ENCODE measurements at regions not wholly inside any gene's neighbourhood (a gene's known extent, or its start where the extent isn't known, plus 50 kb on each side); places are given as distances from the start of the nearest gene placed in this dataset.

DNA sequence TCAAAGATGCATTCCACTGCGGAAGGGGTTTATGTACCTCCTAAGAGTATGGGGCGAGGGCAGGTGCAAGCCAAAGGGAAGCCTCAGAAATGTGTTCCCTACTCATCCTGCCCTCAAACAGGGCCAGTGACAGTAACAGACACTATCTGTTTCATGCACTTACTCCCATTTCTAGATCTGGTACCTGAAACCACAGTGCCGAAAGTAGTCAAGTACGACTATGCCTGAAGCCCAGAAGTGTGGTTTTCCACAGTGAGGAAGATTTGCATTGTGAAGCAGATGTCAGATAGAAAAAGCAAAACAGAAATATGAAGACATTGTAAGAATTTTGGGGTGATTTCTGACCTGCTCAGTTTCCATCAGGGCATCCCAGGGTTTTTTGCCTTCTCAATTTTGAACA is 748.7 kb downstream of the RNF144A start:
- peaks cover 2% of the 10 kb centered on the region for H3K27me3 Mint-ChIP-seq
- no peak overlapping the region for H3K27ac Mint-ChIP-seq
- no peaks in the 10 kb centered on the region for H3K9me3 Mint-ChIP-seq
- no peaks in the 10 kb centered on the region for H3K4me1 Mint-ChIP-seq (ENCODE audit: low read depth)
- H3K36me3 Mint-ChIP-seq (ENCODE audit: low read depth) = no peaks in the 10 kb centered on the region
- no peak overlapping the region for H3K4me3 Mint-ChIP-seq
- intact Hi-C loops (cut with micrococcal nuclease) = no loop called here

DNA sequence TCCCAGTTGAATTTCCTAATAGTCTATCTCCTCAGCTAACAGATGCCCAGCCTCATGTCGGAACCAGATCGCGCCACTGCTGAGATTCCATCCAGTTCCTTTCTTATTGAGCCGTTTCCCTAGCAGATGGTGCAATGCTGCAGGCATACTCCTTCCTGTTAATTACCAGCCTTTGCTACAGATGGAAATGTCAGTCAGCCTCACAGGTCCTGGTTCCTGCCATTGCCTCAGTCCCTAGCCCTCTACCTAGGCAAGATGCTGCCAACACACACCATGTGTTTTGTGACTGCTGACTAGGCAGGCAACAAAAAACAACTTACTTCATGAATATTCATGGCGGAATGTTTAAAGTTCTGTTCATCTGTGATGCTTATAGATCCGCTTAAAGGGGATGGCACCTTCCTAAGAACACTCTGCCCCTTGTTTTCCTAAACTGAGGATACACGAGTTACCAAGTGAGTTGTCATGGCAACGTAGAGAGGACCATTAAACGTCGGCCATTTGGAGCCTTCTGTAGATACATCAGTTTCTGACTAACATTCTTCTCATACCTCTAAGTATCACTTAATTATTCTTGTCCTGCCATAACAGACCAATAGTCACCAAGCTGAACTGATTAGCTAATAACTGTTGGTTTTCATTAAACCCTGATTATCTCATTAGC is 749.5 kb downstream of the RNF144A start:
- no peaks in the 10 kb centered on the region for H3K9me3 Mint-ChIP-seq
- H3K27ac Mint-ChIP-seq = no peak overlapping the region
- H3K36me3 Mint-ChIP-seq (ENCODE audit: low read depth) = no peaks in the 10 kb centered on the region
- H3K27me3 Mint-ChIP-seq = peaks cover 2% of the 10 kb centered on the region
- peaks cover 4% of the 10 kb centered on the region for H3K4me1 Mint-ChIP-seq (ENCODE audit: low read depth)
- H3K4me3 Mint-ChIP-seq = no peak overlapping the region
- intact Hi-C loops (cut with micrococcal nuclease) = no loop called here

DNA sequence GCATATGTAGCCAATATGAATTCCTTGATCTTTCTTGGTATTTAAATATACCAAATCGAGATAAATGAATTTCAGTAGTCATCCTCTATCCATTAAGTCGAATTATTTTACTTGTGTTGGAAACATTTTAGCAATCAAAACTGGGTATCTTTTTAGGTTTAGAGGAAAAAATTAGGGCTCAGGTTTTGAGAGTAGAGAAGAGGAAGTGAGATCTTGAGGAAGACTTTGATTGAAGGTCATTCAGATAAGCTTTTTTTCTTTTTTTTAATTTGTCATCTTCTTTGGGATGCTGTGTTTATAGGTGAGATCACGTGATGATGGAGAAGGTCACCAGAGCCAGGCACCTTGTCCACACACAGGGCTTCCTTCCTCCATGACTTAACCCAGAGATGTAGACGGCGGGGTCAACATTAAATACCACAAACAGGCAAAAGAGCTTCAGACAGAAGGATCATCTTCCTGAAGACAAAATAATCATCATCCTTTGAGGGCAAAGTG is 750.1 kb downstream of the RNF144A start:
- H3K27ac Mint-ChIP-seq = no peak overlapping the region
- intact Hi-C loops (cut with micrococcal nuclease) = no loop called here
- no peak overlapping the region for H3K4me3 Mint-ChIP-seq
- peaks cover 2% of the 10 kb centered on the region for H3K27me3 Mint-ChIP-seq
- peaks cover 10% of the 10 kb centered on the region for H3K4me1 Mint-ChIP-seq (ENCODE audit: low read depth)
- H3K36me3 Mint-ChIP-seq (ENCODE audit: low read depth) = no peaks in the 10 kb centered on the region
- no peaks in the 10 kb centered on the region for H3K9me3 Mint-ChIP-seq

DNA sequence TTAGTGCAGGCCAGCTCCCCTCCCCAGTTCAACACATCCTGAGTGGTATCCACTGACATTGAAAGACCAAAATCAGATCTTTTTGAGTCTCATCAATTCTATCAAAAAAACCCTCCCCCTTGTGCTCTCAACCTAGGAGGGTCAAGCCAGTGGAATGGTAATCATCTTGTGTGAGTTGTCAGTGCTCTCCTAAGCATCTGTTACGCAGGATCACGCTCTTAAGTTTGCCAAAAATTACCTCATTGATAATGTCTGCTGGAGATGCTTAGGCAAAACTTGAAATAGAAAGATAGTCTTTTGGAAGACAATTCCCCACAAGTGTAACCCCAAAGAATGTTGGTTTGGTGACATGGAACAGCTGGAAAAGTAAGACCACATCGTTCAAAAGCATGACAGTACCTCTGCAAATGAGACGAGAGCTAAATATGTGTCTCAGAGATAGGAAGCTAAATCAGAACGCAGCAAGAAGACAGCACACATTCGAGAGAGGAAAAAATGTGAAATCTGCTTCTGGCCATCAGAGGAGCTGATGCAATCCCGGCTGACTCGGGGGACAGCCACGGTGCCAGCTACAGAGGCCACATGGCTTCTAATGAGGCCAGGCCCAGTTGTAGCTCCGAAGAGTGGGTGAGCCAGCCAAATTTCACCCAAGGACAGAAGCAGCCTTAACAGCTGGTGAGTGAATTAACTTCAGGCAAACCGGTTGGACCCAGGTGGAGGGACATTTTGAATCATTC is 753.9 kb downstream of the RNF144A start:
- no peak overlapping the region for H3K4me3 Mint-ChIP-seq
- intact Hi-C loops (cut with micrococcal nuclease) = loop anchor here (5.0 kb wide), 2 partner anchors 574 to 1016 kb away; no protein-coding TSS in a partner anchor
- H3K4me1 Mint-ChIP-seq (ENCODE audit: low read depth) = peaks cover 11% of the 10 kb centered on the region
- H3K36me3 Mint-ChIP-seq (ENCODE audit: low read depth) = no peaks in the 10 kb centered on the region
- H3K9me3 Mint-ChIP-seq = no peaks in the 10 kb centered on the region
- peaks cover 2% of the 10 kb centered on the region for H3K27me3 Mint-ChIP-seq
- no peak overlapping the region for H3K27ac Mint-ChIP-seq

DNA sequence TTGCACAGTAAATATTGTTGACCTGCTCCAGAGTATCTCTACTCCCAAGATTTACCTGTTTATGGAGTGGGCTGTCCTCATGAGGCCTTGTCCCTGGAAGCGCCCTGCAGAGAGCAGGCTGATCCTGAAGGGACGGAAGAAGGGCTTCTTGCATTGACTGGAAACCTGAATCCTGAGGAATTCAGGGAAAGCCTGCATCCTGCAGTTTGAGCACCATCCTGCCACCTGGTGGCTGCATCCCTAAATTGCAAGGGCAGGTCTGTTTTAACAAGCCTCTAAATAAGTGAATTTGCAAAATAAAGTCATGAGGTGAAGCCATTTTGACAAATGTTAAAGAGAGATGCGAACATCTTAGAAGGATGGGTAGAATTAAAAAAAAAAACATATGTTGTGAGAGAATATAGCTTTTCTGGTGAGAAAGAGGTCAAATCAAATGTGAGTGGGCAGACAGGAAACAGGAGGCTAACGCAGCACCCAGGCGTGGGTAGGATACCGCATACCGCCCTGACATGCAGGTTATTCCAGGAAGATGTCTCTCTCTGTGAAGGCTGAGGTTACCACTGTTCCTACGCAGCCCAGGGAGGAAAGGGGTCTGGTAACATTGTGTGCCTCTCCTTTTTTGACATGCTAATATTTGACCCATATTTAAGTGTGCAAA is 754.9 kb downstream of the RNF144A start:
- Mint-ChIP-seq H3K4me1 (ENCODE audit: low read depth) (peaks cover 11% of the 10 kb centered on the region), H3K27ac (no peak overlapping the region), H3K4me3 (no peak overlapping the region), H3K27me3 (peaks cover 2% of the 10 kb centered on the region), H3K9me3 (no peaks in the 10 kb centered on the region), H3K36me3 (ENCODE audit: low read depth) (no peaks in the 10 kb centered on the region)
- intact Hi-C loops (cut with micrococcal nuclease) = loop anchor here (1.0 to 5.0 kb wide), 4 partner anchors 245 to 1015 kb away; no protein-coding TSS in a partner anchor

DNA sequence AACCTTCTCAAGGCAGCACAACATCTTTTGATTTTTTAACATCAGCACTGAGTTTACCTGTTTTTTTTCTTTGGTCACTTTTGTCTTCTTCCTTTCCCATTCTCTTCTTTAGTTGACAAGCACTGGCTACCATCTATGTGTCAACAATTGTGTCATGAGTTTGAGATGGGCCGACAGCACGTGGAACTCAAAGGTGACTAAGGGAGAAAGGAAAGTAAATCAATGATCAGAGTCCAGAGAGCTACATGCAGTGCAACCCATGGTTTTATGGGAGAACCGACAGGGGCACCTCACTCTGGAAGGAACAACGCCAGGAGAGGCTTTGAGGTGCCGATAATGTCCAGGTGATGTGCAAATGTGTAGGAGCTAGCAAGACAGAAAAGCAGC is 755.5 kb downstream of the RNF144A start:
- H3K4me1 Mint-ChIP-seq (ENCODE audit: low read depth) = peaks cover 11% of the 10 kb centered on the region
- H3K4me3 Mint-ChIP-seq = no peak overlapping the region
- no peaks in the 10 kb centered on the region for H3K9me3 Mint-ChIP-seq
- intact Hi-C loops (cut with micrococcal nuclease) = loop anchor here (1.0 to 5.0 kb wide), 4 partner anchors 245 to 1015 kb away; no protein-coding TSS in a partner anchor
- H3K27me3 Mint-ChIP-seq = peaks cover 2% of the 10 kb centered on the region
- H3K36me3 Mint-ChIP-seq (ENCODE audit: low read depth) = no peaks in the 10 kb centered on the region
- no peak overlapping the region for H3K27ac Mint-ChIP-seq

DNA sequence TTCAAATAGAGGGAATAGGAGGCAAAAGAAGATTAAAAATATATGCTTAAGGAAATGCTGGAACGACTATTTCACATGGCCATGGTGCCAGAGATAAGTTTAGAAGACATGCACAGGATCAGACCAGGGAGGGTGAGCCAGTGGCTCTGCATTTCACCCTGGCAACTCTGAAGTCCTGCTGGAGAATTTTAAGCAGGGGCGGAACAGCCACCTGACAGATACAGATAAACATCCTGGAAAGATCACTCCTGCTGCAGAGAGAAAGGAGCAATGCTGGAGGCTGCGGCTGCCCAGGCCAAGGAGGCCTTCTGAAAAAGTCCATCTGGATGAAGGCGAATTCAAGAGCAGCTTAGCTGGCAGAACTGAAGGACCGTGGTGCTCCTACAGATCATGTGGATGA is 755.9 kb downstream of the RNF144A start:
- Mint-ChIP-seq H3K36me3 (ENCODE audit: low read depth) (no peaks in the 10 kb centered on the region), H3K4me1 (ENCODE audit: low read depth) (peaks cover 11% of the 10 kb centered on the region), H3K9me3 (no peaks in the 10 kb centered on the region), H3K27ac (no peak overlapping the region), H3K27me3 (peaks cover 2% of the 10 kb centered on the region), H3K4me3 (no peak overlapping the region)
- intact Hi-C loops (cut with micrococcal nuclease) = loop anchor here (2.0 to 5.0 kb wide), 3 partner anchors 470 to 1014 kb away; no protein-coding TSS in a partner anchor

DNA sequence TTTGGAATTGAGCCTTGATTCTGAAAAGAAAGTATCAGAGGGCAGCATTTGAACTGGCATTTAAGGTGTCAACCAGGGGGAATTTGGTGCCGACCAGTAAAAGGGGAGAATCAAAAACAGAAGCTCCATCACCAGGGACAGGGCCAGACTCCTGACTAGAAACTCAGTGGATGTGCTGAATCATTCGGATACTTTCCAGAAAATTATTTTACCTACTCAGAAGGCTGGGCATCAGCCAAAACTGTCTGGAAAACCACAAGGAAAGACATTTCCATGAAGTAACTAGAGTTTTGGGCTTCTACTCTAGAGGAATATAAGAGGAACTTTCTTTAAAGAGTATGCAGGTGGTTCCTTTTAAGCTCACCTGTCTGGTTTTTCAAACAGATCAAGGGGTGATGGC is 756.6 kb downstream of the RNF144A start:
- Mint-ChIP-seq H3K27me3 (peaks cover 2% of the 10 kb centered on the region), H3K9me3 (no peaks in the 10 kb centered on the region), H3K36me3 (ENCODE audit: low read depth) (no peaks in the 10 kb centered on the region), H3K27ac (no peak overlapping the region), H3K4me3 (no peak overlapping the region), H3K4me1 (ENCODE audit: low read depth) (peaks cover 11% of the 10 kb centered on the region)
- intact Hi-C loops (cut with micrococcal nuclease) = loop anchor here (2.0 to 5.0 kb wide), 3 partner anchors 471 to 1013 kb away; no protein-coding TSS in a partner anchor

DNA sequence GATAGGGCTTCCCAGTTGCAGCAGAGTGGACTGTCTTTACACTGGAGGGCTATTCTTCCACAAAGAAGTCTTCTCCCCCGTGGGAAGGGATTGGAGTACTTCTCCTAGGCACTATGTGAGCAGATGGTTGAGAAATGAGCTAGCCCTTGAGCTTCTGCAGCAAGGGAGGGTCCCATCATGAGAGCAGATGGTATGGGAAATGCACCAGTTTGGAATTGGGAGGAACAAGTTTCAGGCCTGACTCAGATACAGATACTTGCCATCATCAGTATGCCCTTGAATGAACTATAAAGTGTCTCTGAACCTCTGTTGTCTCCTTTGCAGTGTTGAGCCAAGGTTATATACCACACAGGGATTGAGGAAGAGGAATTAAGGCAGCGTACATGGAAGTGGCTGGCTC is 757.4 kb downstream of the RNF144A start:
- Mint-ChIP-seq H3K4me1 (ENCODE audit: low read depth) (peaks cover 11% of the 10 kb centered on the region), H3K9me3 (no peaks in the 10 kb centered on the region), H3K4me3 (no peak overlapping the region), H3K27ac (no peak overlapping the region), H3K36me3 (ENCODE audit: low read depth) (no peaks in the 10 kb centered on the region), H3K27me3 (peaks cover 2% of the 10 kb centered on the region)
- intact Hi-C loops (cut with micrococcal nuclease) = loop anchor here (5.0 kb wide), 2 partner anchors 577 to 1013 kb away; no protein-coding TSS in a partner anchor

DNA sequence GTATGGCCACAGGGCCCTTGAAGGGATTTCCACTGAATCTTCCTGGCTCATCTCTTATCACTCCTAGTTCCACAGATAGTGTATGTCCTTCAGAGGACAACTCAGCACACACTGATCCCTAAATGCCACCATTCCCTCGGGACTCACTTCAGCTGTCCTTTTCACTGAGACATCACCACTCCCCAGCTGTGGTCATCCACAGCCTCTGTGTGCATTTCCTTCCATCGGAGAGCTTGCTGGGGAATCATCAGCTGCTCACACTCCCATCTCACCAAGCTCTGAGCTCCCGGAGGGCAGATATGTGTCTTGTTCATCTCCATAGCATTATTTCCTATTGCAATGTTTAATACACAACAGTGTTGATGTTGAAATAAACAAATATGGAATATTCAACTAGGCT is 759.5 kb downstream of the RNF144A start:
- Mint-ChIP-seq H3K27ac (no peak overlapping the region), H3K4me3 (no peak overlapping the region), H3K27me3 (peaks cover 5% of the 10 kb centered on the region), H3K4me1 (ENCODE audit: low read depth) (peaks cover 7% of the 10 kb centered on the region), H3K9me3 (no peaks in the 10 kb centered on the region), H3K36me3 (ENCODE audit: low read depth) (no peaks in the 10 kb centered on the region)
- intact Hi-C loops (cut with micrococcal nuclease) = no loop called here

DNA sequence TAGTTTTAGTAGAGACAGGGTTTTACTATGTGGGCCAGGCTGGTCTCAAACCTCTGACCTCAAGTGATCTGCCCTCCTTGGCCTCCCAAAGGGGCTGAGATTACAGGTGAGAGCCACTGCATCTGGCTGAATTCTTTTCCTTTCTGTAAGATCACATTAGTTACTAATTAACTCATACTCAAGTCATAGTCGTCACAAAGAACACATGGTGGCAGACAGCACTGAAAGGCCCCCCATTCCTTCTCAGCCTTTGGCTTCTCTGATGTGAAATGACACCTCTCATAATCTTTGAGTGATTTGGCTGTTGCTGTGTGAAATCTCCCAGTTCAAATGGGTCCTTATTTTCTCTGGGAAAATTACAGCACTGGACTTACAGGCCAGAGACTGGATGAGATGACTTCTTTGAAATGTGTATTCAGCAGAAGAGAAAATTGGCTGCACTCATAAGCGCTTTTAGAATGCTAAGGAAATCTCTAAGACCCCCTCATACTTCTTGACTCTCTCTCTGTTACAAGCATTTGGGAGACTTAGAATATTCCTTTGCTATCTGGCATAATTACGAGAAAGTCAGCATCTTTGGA is 764.8 kb downstream of the RNF144A start:
- H3K4me3 Mint-ChIP-seq = no peak overlapping the region
- no peaks in the 10 kb centered on the region for H3K4me1 Mint-ChIP-seq (ENCODE audit: low read depth)
- no peaks in the 10 kb centered on the region for H3K36me3 Mint-ChIP-seq (ENCODE audit: low read depth)
- H3K9me3 Mint-ChIP-seq = no peaks in the 10 kb centered on the region
- peaks cover 3% of the 10 kb centered on the region for H3K27me3 Mint-ChIP-seq
- H3K27ac Mint-ChIP-seq = no peak overlapping the region
- intact Hi-C loops (cut with micrococcal nuclease) = no loop called here

DNA sequence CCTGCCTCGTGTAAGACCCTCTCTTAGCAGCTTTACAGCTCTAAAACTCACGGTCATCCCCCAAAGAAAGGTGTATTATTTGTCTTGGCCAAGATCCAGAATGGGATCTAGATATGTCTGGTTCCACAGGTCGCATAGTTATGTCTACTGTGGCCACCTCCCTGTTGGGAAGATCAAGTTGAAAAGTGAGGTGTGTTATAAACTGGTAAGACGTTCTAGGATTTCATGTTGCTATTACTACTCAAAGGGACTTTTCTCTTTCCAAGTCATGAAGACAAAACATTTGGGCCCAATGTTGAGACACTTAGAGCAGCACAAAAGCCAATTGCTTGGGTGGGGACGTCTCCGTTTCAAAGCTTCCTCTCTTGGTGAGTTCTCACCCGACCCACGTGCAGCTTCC is 766.0 kb downstream of the RNF144A start:
- intact Hi-C loops (cut with micrococcal nuclease) = no loop called here
- H3K4me3 Mint-ChIP-seq = no peak overlapping the region
- no peaks in the 10 kb centered on the region for H3K4me1 Mint-ChIP-seq (ENCODE audit: low read depth)
- no peak overlapping the region for H3K27ac Mint-ChIP-seq
- no peaks in the 10 kb centered on the region for H3K9me3 Mint-ChIP-seq
- peaks cover 3% of the 10 kb centered on the region for H3K27me3 Mint-ChIP-seq
- H3K36me3 Mint-ChIP-seq (ENCODE audit: low read depth) = no peaks in the 10 kb centered on the region

DNA sequence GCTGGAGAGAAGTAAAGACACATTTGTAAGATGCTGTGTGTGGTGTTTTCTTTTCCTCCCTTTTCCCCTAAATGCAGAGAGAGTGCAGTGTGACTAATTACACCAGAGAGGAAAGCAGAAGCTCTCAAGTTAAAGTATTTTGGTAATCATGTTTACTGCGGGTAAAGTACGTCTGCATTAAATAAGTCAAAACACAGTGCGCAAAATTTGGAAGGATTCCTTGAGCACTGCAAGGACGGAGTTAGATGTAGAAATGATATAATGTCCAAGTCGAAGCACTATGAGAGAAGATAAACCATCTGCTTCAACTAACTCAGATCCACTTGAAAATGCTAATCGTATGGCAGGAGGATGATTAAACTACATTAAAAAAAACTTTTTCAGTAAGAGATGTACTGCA is 766.5 kb downstream of the RNF144A start:
- Mint-ChIP-seq H3K4me1 (ENCODE audit: low read depth) (no peaks in the 10 kb centered on the region), H3K9me3 (no peaks in the 10 kb centered on the region), H3K36me3 (ENCODE audit: low read depth) (no peaks in the 10 kb centered on the region), H3K4me3 (no peak overlapping the region), H3K27me3 (peaks cover 3% of the 10 kb centered on the region), H3K27ac (no peak overlapping the region)
- intact Hi-C loops (cut with micrococcal nuclease) = no loop called here

All from dendritic cell treated with granulocyte-macrophage colony-stimulating factor and Interleukin-4, amounts not matched to agents 40 ng/mL and 50 ng/mL, for 4 days (primary cell).